ENCODE measurements at regions not wholly inside any gene's neighbourhood (a gene's known extent, or its start where the extent isn't known, plus 50 kb on each side); places are given as distances from the start of the nearest gene placed in this dataset.
A peak's percentile ranks its signal among the peaks of the same experiment; 100 is the strongest.

DNA sequence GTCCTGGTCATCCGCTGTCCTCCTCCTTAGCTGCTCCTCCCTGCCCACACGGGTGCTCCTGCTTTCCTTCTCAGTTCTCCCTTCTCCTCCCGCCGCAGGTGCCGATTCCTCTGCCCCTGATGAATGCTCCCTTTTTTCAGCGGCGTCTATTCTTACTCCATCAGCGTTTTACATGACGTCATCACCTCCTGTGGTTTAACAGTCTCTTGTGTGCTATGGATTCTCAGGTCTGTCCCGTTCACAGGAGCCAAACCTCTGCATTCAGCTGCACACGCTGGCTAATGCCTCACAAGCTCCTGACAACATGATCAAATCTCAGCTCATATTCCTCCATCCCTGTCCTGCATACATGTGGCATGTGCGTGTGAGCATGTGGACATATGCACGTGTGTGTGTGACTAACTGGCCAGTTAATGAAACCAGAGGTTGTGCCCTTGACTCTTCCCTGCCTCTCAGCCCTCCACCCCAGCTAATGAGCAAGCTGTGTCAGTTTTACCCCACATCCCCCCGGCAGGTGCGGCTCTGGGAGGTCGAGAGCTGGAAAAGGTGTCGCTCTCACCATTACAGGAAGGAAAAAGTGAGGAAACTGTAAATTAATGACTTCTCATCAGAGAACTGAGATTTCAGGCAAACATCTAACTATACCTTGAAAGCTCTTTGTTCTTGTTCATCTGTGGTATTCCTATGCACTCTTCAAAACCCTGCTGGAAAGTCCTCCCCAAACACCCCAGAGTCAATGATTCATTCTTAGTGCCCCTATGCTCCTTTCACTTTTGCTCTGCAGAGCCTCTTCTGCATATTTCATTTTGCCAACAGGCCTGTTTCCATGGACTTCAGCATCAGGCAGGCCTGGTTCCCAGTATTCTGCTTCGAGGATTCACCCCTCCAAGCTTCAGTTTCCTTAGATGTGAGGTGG, 163.1 kb downstream of the TTLL2 start:
- H3K27ac ChIP-seq (ENCODE audit: low read depth, low read length, poor library complexity, severe bottlenecking) = no peak overlapping the region
- ChIA-PET POLR2A (ENCODE audit: low non-redundant PET) (no interaction called here), CTCF (no interaction called here)
- TF ChIP-seq, protein P1, sequence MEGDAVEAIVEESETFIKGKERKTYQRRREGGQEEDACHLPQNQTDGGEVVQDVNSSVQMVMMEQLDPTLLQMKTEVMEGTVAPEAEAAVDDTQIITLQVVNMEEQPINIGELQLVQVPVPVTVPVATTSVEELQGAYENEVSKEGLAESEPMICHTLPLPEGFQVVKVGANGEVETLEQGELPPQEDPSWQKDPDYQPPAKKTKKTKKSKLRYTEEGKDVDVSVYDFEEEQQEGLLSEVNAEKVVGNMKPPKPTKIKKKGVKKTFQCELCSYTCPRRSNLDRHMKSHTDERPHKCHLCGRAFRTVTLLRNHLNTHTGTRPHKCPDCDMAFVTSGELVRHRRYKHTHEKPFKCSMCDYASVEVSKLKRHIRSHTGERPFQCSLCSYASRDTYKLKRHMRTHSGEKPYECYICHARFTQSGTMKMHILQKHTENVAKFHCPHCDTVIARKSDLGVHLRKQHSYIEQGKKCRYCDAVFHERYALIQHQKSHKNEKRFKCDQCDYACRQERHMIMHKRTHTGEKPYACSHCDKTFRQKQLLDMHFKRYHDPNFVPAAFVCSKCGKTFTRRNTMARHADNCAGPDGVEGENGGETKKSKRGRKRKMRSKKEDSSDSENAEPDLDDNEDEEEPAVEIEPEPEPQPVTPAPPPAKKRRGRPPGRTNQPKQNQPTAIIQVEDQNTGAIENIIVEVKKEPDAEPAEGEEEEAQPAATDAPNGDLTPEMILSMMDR (conservative IDR thresholded peaks at IDR 0.05; ENCODE audit: low read depth, low read length) = no peak
- TF ChIP-seq EZH2 (IDR thresholded peaks at IDR 0.05; ENCODE audit: borderline replicate concordance, low read depth, low read length, poor library complexity, severe bottlenecking) = no peak
- H3K4me3 ChIP-seq (ENCODE audit: low read depth, low read length, poor library complexity, severe bottlenecking) = no peak overlapping the region
- intact Hi-C loops (cut with micrococcal nuclease; ENCODE audit: unreplicated experiment) = no loop called here
- peak; percentile 35 for DNase-seq (ENCODE audit: low spot score)
- no peaks in the 10 kb centered on the region for H3K36me3 ChIP-seq (ENCODE audit: insufficient read depth, low read length, poor library complexity, severe bottlenecking)
- no TSS peak for BruUV-seq (replicated peaks)
- H3K9me3 ChIP-seq (ENCODE audit: low read depth, low read length, poor library complexity, severe bottlenecking) = no peaks in the 10 kb centered on the region
- H3K4me1 ChIP-seq (ENCODE audit: insufficient read depth, low read length, poor library complexity, severe bottlenecking) = no peaks in the 10 kb centered on the region
- H3K27me3 ChIP-seq (replicated peaks; ENCODE audit: insufficient read depth, low read depth, low read length, poor library complexity) = no peaks in the 10 kb centered on the region

DNA sequence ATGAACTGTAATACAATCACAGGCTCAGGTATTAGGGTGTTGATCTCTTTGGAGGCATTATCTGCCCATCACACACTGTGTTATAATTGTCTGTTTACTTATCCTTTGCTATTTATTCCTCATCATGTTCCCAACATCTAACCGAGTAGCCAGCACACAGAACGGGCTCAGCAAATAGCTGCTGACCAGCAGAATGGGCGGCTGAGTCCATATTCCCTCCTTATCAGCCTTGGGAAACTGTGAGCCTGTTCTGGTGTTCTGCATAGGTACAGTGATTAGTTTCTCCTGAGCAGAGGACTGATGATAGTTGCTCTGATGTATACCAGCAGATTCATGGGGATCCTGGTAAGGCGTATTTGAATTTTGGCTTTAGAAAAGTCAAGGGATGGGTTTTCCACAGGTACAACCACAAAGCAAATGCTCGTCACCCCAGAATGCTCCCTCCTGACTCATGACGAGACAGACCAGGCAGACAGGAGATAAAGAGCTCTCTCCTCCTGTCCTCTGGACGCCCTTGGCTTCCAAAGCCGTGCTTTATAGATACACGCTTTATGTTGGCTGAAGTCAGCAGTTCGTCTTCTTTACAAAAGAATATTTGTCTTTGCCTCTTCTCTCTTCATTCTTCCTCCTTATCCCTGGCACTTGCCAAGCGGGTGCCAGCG, 166.7 kb downstream of the TTLL2 start:
- H3K4me1 ChIP-seq (ENCODE audit: insufficient read depth, low read length, poor library complexity, severe bottlenecking) = no peaks in the 10 kb centered on the region
- DNase-seq (ENCODE audit: low spot score) = no peak
- intact Hi-C loops (cut with micrococcal nuclease; ENCODE audit: unreplicated experiment) = no loop called here

DNA sequence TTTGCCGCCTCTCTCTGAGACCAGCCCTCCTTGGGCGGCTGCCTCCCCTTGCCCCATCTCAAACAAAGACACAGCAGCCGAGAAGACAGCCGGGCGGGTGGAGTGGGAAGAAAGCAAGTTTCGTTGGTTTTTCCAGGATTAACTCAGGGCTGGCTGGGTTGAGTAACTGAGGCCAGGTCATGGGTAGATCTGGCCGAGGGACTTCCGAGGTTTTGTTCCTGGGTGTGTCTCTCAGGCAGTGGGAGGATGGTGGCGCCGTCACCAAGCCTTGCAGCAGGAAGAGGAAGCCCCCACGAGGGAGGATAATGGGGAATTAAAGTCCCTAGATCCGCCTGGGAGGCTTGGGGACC, 167.2 kb downstream of the TTLL2 start:
- H3K4me3 ChIP-seq (ENCODE audit: low read depth, low read length, poor library complexity, severe bottlenecking) = no peak overlapping the region
- no peaks in the 10 kb centered on the region for H3K4me1 ChIP-seq (ENCODE audit: insufficient read depth, low read length, poor library complexity, severe bottlenecking)
- no peak overlapping the region for H3K27ac ChIP-seq (ENCODE audit: low read depth, low read length, poor library complexity, severe bottlenecking)
- H3K36me3 ChIP-seq (ENCODE audit: insufficient read depth, low read length, poor library complexity, severe bottlenecking) = no peaks in the 10 kb centered on the region
- ChIA-PET POLR2A (ENCODE audit: low non-redundant PET) (no interaction called here), CTCF (no interaction called here)
- H3K9me3 ChIP-seq (ENCODE audit: low read depth, low read length, poor library complexity, severe bottlenecking) = no peaks in the 10 kb centered on the region
- TF ChIP-seq, protein P1 (conservative IDR thresholded peaks at IDR 0.05; ENCODE audit: low read depth, low read length) = 0 out of 2 replicates have a peak, but pooled peaks have one; percentile 9
- TF ChIP-seq EZH2 (IDR thresholded peaks at IDR 0.05; ENCODE audit: borderline replicate concordance, low read depth, low read length, poor library complexity, severe bottlenecking) = no peak
- BruUV-seq (replicated peaks) = no TSS peak
- no peaks in the 10 kb centered on the region for H3K27me3 ChIP-seq (replicated peaks; ENCODE audit: insufficient read depth, low read depth, low read length, poor library complexity)
- no peak for DNase-seq (ENCODE audit: low spot score)
- intact Hi-C loops (cut with micrococcal nuclease; ENCODE audit: unreplicated experiment) = no loop called here

More for the DNA sequence above, 166.7 kb downstream of the TTLL2 start:
- CTCF ChIA-PET = no interaction called here
- no peaks in the 10 kb centered on the region for H3K27me3 ChIP-seq (replicated peaks; ENCODE audit: insufficient read depth, low read depth, low read length, poor library complexity)
- BruUV-seq (replicated peaks) = no TSS peak
- H3K36me3 ChIP-seq (ENCODE audit: insufficient read depth, low read length, poor library complexity, severe bottlenecking) = no peaks in the 10 kb centered on the region
- POLR2A ChIA-PET (ENCODE audit: low non-redundant PET) = no interaction called here
- TF ChIP-seq, protein P1 (conservative IDR thresholded peaks at IDR 0.05; ENCODE audit: low read depth, low read length) = no peak
- TF ChIP-seq EZH2 (IDR thresholded peaks at IDR 0.05; ENCODE audit: borderline replicate concordance, low read depth, low read length, poor library complexity, severe bottlenecking) = no peak
- no peaks in the 10 kb centered on the region for H3K9me3 ChIP-seq (ENCODE audit: low read depth, low read length, poor library complexity, severe bottlenecking)
- H3K4me3 ChIP-seq (ENCODE audit: low read depth, low read length, poor library complexity, severe bottlenecking) = no peak overlapping the region
- H3K27ac ChIP-seq (ENCODE audit: low read depth, low read length, poor library complexity, severe bottlenecking) = no peak overlapping the region

All from A673 (cell line).